Epithelial cell of proximal tubule (primary cell): ENCODE measurements at regions not wholly inside any gene's neighbourhood (a gene's known extent, or its start where the extent isn't known, plus 50 kb on each side); places are given as distances from the start of the nearest gene placed in this dataset.

Source experiments
- DNase-seq: peaks from one replicate; pipeline ENCODE4 v3.0.0-alpha.2; 2011; ENCODE audit warnings: low read depth
- H3K4me3 ChIP-seq: 2 replicates; pipeline ENCODE4 v1.5.1; 2011; ENCODE audit warnings: low read depth, mild to moderate bottlenecking, low read length
- CTCF ChIP-seq: conservative IDR thresholded peaks from 2 replicates; pipeline ENCODE4 v1.5.1; 2012; ENCODE audit warnings: low read depth, mild to moderate bottlenecking, low read length

GRCh38 chr16:87041286-87041685 is 275.9 kb downstream of the C16orf95 start:
- H3K4me3 ChIP-seq, result no peak overlapping the region
- no peak for TF ChIP-seq CTCF
- no peak for DNase-seq

- TF ChIP-seq CTCF, result no peak
- H3K4me3 ChIP-seq, result no peak overlapping the region
These were observed 274.5 kb downstream of the C16orf95 start for GRCh38 chr16:87042551-87043230.

GRCh38 chr16:87043231-87044031 is 273.8 kb downstream of the C16orf95 start:
- TF ChIP-seq CTCF, result no peak
- no peak for DNase-seq
- H3K4me3 ChIP-seq, result no peak overlapping the region

More at GRCh38 chr16:87042551-87043230, 274.5 kb downstream of the C16orf95 start:
- no peak for DNase-seq

GRCh38 chr16:87044032-87044382 is 273.2 kb downstream of the C16orf95 start:
- no peak overlapping the region for H3K4me3 ChIP-seq
- no peak for TF ChIP-seq CTCF
- no peak for DNase-seq

- no peak for TF ChIP-seq CTCF
- no peak overlapping the region for H3K4me3 ChIP-seq
- DNase-seq, result no peak
These were observed 272.4 kb downstream of the C16orf95 start for GRCh38 chr16:87044829-87045228.

GRCh38 chr16:87045466-87046216 is 271.6 kb downstream of the C16orf95 start:
- no peak for DNase-seq
- no peak overlapping the region for H3K4me3 ChIP-seq
- no peak for TF ChIP-seq CTCF
